Neural cell (in vitro differentiated cells): ENCODE measurements at regions not wholly inside any gene's neighbourhood (a gene's known extent, or its start where the extent isn't known, plus 50 kb on each side); places are given as distances from the start of the nearest gene placed in this dataset.

Source experiments
- H2AFZ ChIP-seq: fragments of 200-600, 300-800 bp; sonication (generic), shearing (Covaris generic); 2 replicates; pipeline ENCODE4 v1.6.0; 2014; ENCODE audit warnings: low read depth, mild to moderate bottlenecking, antibody characterized with exemption, low read length, moderate library complexity
- H3F3A ChIP-seq: fragments of 200-600 bp; shearing (Covaris generic); 2 replicates; pipeline ENCODE4 v1.6.1; 2016; ENCODE audit warnings: mild to moderate bottlenecking, moderate library complexity, mixed read lengths, antibody characterized with exemption, low read length; ENCODE audit not compliant: insufficient read depth, poor library complexity, severe bottlenecking
- H3K27ac ChIP-seq: fragments of 200-600, 300-800 bp; sonication (generic), shearing (Covaris generic); 2 replicates; pipeline ENCODE4 v1.5.1; 2014; ENCODE audit warnings: mild to moderate bottlenecking, low read length, moderate library complexity
- H3K27me3 ChIP-seq: fragments of 300-800, 200-600 bp; sonication (generic), shearing (Covaris generic); 2 replicates; pipeline ENCODE4 v1.6.0; 2014; ENCODE audit warnings: mild to moderate bottlenecking, low read depth, low read length, moderate library complexity; ENCODE audit not compliant: insufficient read depth
- H3K36me3 ChIP-seq: fragments of 300-800, 200-600 bp; sonication (generic), shearing (Covaris generic); 2 replicates; pipeline ENCODE4 v1.5.1; 2014; ENCODE audit warnings: mild to moderate bottlenecking, antibody characterized with exemption, low read length, moderate library complexity; ENCODE audit not compliant: insufficient read depth
- H3K4me2 ChIP-seq: fragments of 300-800, 200-600 bp; sonication (generic), shearing (Covaris generic); 2 replicates; pipeline ENCODE4 v1.6.0; 2014; ENCODE audit warnings: mild to moderate bottlenecking, low read length
- H3K4me3 ChIP-seq: fragments of 300-800, 200-600 bp; sonication (generic), shearing (Covaris generic); 2 replicates; pipeline ENCODE4 v1.5.1; 2014; ENCODE audit warnings: mild to moderate bottlenecking, low read length, moderate library complexity
- H3K79me2 ChIP-seq: fragments of 200-600 bp; shearing (Covaris generic); replicated peaks from 2 replicates; pipeline ENCODE4 v1.6.0; 2014; ENCODE audit warnings: mild to moderate bottlenecking, low read length, moderate library complexity; ENCODE audit not compliant: insufficient read depth
- H3K9ac ChIP-seq: fragments of 300-800, 200-600 bp; sonication (generic), shearing (Covaris generic); 2 replicates; pipeline ENCODE4 v1.6.1; 2016; ENCODE audit warnings: mild to moderate bottlenecking, low read length, mixed read lengths
- H3K9me2 ChIP-seq: fragments of 200-600 bp; shearing (Covaris generic); 2 replicates; pipeline ENCODE4 v1.6.1; 2016; ENCODE audit warnings: mild to moderate bottlenecking, low read length, mixed read lengths; ENCODE audit not compliant: insufficient read depth
- H3K9me3 ChIP-seq: fragments of 200-600, 300-800 bp; sonication (generic), shearing (Covaris generic); 2 replicates; pipeline ENCODE4 v1.6.1; 2016; ENCODE audit warnings: mild to moderate bottlenecking, mixed run types, low read length, moderate library complexity, mixed read lengths
- H4K20me1 ChIP-seq: fragments of 200-600 bp; shearing (Covaris generic); 2 replicates; pipeline ENCODE4 v1.6.1; 2016; ENCODE audit warnings: mild to moderate bottlenecking, mixed run types; ENCODE audit not compliant: insufficient read depth
- CTCF ChIP-seq: fragments of 450-650 bp; IDR thresholded peaks from 2 replicates; pipeline ENCODE4 v1.5.1; 2014; ENCODE audit warnings: antibody characterized with exemption, mild to moderate bottlenecking, moderate library complexity; ENCODE audit not compliant: poor library complexity, severe bottlenecking
- EP300 ChIP-seq: fragments of 450-650 bp; conservative IDR thresholded peaks from 2 replicates; pipeline ENCODE4 v1.6.1; 2014; ENCODE audit warnings: antibody characterized with exemption, mild to moderate bottlenecking, moderate library complexity; ENCODE audit not compliant: poor library complexity, severe bottlenecking
- EZH2 ChIP-seq: fragments of 200-600, 300-800 bp; shearing (Covaris generic), sonication (generic); IDR thresholded peaks from 2 replicates; pipeline ENCODE4 v1.6.1; 2014; ENCODE audit warnings: antibody characterized with exemption, low read length, borderline replicate concordance, mild to moderate bottlenecking; ENCODE audit not compliant: insufficient read depth, poor library complexity, severe bottlenecking
- MXI1 ChIP-seq: fragments of 450-650 bp; conservative IDR thresholded peaks from 2 replicates; pipeline ENCODE4 v1.6.1; 2014; ENCODE audit warnings: antibody characterized with exemption, mild to moderate bottlenecking; ENCODE audit not compliant: poor library complexity, severe bottlenecking
- POLR2AphosphoS5 ChIP-seq: IDR thresholded peaks from 2 replicates; pipeline ENCODE4 v1.6.1; 2012
- RAD21 ChIP-seq: fragments of 450-650 bp; conservative IDR thresholded peaks from 2 replicates; pipeline ENCODE4 v1.6.1; 2014; ENCODE audit warnings: antibody characterized with exemption, mild to moderate bottlenecking, moderate library complexity
- REST ChIP-seq: IDR thresholded peaks from 2 replicates; pipeline ENCODE4 v1.6.1; 2012; ENCODE audit warnings: borderline replicate concordance
- SMC3 ChIP-seq: fragments of 450-650 bp; conservative IDR thresholded peaks from 2 replicates; pipeline ENCODE4 v1.6.1; 2014; ENCODE audit warnings: antibody characterized with exemption, mild to moderate bottlenecking, moderate library complexity; ENCODE audit not compliant: poor library complexity
- TAF1 ChIP-seq: IDR thresholded peaks from 2 replicates; pipeline ENCODE4 v1.6.1; 2012; ENCODE audit warnings: low read depth

GRCh38 chr2:185384822-185385560 is 353.6 kb upstream of the FSIP2 start:
- no peaks in the 10 kb centered on the region for H3K36me3 ChIP-seq
- H3K4me2 ChIP-seq, result no peak overlapping the region
- no peak overlapping the region for H3K9ac ChIP-seq
- no peaks in the 10 kb centered on the region for H3K79me2 ChIP-seq
- no peaks in the 10 kb centered on the region for H3K27me3 ChIP-seq
- no peak overlapping the region for H2AFZ ChIP-seq
- no peak overlapping the region for H3K27ac ChIP-seq
- H3F3A ChIP-seq, result no peaks in the 10 kb centered on the region
- no peaks in the 10 kb centered on the region for H3K9me3 ChIP-seq
- H4K20me1 ChIP-seq, result no peaks in the 10 kb centered on the region
- TF ChIP-seq POLR2AphosphoS5, result no peak
- no peak for TF ChIP-seq TAF1
- no peak for TF ChIP-seq RAD21
- no peak for TF ChIP-seq EZH2
- TF ChIP-seq MXI1, result no peak
- no peak for TF ChIP-seq CTCF
- H3K9me2 ChIP-seq, result no peaks in the 10 kb centered on the region
- H3K4me3 ChIP-seq, result no peak overlapping the region

- Histone ChIP-seq H3K9me3 (no peaks in the 10 kb centered on the region), H3K79me2 (no peaks in the 10 kb centered on the region), H3K4me3 (no peak overlapping the region), H3F3A (no peaks in the 10 kb centered on the region), H4K20me1 (no peaks in the 10 kb centered on the region), H3K4me2 (no peak overlapping the region), H2AFZ (no peak overlapping the region), H3K27me3 (no peaks in the 10 kb centered on the region), H3K9ac (no peak overlapping the region), H3K9me2 (no peaks in the 10 kb centered on the region), H3K27ac (no peak overlapping the region), H3K36me3 (no peaks in the 10 kb centered on the region)
- TF ChIP-seq REST (no peak), EZH2 (no peak), MXI1 (no peak), SMC3 (no peak), CTCF (no peak), EP300 (no peak)
Measured at GRCh38 chr2:185388226-185388625, 350.4 kb upstream of the FSIP2 start.
